Fibroblast of skin of back (primary cell): ENCODE measurements at regions not wholly inside any gene's neighbourhood (a gene's known extent, or its start where the extent isn't known, plus 50 kb on each side); places are given as distances from the start of the nearest gene placed in this dataset.

Experiments used
- DNase-seq: peaks from one replicate; pipeline ENCODE4 v3.0.0-alpha.2; 2013

- DNase-seq: peak; percentile 26
Observed at GRCh38 chr6:81859884-81860283, 107.4 kb upstream of the TENT5A start.

- no peak for DNase-seq
Observed at GRCh38 chr6:81857812-81858211, 105.3 kb upstream of the TENT5A start.

DNA sequence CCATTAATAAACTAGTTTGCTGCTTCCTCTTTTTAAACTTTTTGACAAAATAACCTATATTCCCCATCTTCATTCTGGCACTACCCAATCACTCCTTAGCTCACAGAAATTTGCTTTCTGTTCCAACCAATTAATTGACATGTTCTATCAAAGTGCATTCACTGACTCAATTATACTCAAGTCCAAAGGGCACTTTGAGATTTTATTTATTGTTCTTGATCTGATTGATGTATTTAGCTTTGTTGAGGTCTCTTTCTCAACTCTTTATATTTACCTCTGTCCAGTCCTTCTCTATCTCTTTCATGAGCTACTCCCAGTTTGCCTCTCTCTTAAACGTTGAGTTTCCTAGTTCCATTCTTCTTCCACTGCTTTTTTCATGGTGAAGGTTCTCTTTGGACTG is 104.4 kb upstream of the TENT5A start:
- DNase-seq: no peak

DNA sequence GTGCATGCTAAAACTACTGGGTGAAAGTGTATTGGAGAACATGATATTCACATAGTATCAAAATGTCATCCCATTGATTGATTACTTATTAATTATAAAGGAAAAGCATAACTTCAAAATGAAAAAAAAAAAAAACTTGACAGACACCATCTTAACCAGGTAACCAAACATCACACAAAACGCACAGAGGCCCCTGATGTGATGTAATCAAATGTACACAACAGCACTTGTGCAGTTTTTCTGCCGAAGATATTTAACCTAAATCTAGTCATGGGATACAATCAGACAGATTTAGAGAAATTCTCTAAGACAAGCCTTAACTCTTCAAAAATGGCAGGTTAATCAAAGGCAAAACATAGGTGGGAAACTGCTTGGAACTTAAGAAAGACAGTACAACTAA is 102.0 kb upstream of the TENT5A start:
- no peak for DNase-seq

GRCh38 chr6:81853975-81854374 is 101.5 kb upstream of the TENT5A start:
- no peak for DNase-seq

DNA sequence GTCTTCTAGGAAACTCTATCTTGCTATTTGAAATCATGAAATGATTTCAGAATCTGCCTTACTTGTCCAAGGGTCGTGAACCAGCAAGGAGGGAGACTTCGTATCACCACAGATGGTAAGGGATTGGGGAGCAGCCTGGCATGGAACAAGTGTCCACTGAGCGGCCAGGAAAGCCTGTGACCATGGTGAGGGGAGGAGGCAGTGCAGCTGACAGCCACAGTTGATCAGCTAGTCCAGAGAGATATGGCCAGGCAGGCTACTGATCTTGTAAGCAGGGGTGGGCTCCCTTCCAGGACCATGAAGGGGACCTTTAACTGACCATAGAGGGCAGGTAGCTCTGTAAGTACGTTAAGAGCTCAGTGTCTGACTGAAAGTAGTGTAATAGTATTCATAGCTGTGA is 96.8 kb upstream of the TENT5A start:
- DNase-seq: no peak

GRCh38 chr6:81847866-81848265 is 95.4 kb upstream of the TENT5A start:
- DNase-seq: no peak

- no peak for DNase-seq
Observed at GRCh38 chr6:81844686-81845085, 92.2 kb upstream of the TENT5A start.

DNA sequence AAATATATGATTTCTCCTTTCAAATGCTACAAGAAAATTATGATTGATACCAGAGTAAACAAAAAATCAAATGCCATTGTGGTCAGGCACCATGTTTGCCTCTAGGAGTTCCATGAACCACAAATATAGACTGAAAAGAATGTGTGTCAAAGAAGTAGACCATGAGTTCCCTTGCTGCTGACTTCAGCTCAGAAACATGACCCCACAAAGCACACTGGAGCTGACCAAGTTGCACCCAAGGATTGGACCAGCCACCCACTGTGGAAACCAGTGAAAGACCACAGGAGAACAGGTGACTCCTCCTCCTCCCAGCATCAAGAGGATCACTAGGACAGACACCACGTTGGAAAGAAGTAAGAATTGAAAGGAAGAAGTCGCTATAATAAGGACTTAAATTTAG is 90.8 kb upstream of the TENT5A start:
- no peak for DNase-seq

- no peak for DNase-seq
Observed at GRCh38 chr6:81842254-81842653, 89.8 kb upstream of the TENT5A start.

DNA sequence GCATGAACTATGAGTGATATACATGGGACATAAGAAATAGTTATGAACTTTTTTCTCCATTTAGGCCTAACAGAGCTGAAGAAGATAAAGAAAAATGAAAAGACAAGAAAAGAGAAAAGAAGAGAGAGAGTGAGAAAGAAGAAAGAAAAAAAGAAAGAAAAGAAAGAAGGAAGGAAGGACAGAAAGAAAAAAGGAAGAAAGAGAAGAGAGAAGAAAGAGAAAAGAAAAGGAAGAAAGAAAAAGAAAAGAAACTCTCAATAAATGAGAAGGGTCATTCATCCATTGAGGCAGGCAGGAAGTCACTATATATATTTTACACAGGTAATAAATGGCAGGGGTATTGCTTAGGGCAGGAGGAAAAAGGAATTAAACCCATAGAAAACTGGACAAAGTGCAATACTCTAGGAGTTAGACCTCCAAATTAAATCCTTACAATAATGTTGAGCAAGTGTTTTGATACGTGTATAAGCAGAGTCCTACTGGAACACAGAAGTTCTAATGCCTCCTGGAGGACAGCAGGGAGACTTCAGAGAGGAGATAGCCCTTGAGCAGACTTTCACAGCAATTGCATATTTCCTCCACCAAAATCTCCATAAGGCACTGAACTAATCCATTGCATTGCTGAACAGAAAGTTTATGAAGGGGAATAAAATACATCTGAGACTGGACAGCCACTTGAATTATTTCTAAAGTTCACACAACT is 86.4 kb upstream of the TENT5A start:
- no peak for DNase-seq

GRCh38 chr6:81838031-81838430 is 85.5 kb upstream of the TENT5A start:
- peak; percentile 25 for DNase-seq

DNA sequence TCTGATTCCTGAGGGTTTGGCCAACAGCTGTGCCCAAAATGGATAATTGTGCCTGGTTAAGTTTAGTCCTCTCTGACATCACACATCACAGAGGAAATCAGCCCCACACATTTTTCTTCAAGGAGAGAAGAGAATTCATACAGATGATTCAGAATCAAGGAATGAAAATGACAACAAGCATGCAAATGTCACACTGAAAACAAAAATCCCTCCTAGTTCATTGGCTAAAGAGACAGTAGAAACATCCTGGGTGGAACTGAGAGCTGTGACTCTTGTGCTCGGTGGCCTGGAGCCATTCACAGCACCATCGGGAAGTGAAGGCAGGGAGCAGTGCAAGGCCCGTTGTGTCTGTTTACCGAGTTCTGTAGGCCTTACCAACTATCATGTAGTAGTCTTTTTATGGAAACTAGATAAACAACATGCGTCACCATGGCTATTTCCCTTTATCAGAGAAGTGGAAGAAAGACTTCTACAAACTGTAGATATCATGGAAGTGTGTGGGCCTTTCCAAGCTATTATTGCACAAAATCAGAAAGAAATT is 81.7 kb upstream of the TENT5A start:
- DNase-seq: peak; percentile 91

DNA sequence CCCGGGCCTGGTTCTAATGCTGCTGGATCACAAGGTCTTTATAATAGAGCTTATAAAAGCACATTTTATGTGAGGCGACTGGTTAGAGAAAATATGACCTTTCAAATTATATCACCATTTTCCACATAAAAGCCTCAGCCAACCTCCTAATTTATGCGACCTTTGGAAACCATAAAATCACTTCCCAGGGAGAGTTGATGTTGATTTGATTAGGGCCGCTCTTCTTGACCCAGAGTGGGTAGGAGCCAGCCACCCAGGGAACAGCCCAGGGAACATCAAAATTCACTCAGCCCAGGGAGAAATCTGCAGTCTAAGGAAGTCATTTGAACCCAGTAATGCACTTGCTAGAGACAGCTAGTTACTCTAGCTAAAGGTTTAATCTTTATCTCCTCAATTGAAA is 79.8 kb upstream of the TENT5A start:
- no peak for DNase-seq

DNA sequence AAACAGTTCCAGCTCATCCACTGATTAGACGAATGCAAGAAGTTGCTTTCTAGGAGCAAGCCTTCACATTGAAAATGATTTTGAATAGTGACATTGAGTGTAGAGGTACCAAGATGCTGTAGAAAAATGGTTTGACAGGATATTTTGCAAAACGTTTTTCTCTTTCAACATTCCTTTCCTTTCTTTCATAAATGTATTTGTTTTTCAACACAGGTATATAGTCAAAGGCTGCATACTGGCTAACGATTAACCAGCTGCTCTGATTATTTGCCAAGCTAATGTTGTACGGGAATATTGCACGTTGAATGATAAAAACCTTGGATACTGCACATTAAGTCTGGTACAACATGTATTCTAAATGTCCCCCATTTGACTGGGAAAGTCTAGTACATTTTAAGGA is 78.8 kb upstream of the TENT5A start:
- DNase-seq: no peak

GRCh38 chr6:81826784-81827183 is 74.3 kb upstream of the TENT5A start:
- no peak for DNase-seq

DNA sequence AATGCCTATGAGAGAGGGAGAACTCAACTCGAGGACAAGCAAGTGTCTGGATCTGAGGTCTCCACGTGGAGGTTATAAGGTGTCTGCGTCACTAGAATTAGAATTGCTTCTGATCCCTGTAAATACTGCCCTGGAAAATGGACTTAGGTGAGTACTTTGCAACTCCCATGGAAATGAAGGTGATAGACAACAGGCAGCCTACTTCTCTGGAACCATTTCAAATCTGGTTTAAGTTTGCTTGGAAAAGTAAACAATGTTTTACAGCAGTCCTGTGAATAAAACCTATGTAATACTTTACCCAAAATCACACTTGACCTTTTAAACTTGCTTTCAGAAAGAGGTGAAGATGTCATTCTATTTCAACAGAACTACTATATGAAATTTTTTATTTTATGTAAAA is 70.1 kb upstream of the TENT5A start:
- DNase-seq: no peak

- no peak for DNase-seq
Observed at GRCh38 chr6:81821449-81821848, 69.0 kb upstream of the TENT5A start.

DNA sequence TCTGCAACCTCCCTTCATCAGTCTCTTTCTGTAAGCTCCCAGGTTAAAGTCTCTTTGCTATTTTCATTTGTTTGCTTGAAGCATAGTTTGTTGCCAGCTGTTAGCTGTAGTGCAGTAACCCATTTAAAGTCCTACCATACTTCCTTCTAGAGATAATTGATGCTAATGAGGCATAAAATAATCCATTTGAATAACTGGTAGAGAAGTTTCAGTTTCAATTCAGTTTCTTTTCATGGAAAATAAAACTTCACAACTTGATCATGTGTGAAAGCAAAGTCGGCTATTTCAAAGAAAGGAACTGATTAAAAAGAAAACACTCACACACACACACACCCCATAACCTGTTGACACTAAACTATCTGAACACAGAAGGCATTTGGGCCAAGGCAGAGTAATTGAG is 68.5 kb upstream of the TENT5A start:
- no peak for DNase-seq

- no peak for DNase-seq
Observed at GRCh38 chr6:81820422-81820821, 67.9 kb upstream of the TENT5A start.

DNA sequence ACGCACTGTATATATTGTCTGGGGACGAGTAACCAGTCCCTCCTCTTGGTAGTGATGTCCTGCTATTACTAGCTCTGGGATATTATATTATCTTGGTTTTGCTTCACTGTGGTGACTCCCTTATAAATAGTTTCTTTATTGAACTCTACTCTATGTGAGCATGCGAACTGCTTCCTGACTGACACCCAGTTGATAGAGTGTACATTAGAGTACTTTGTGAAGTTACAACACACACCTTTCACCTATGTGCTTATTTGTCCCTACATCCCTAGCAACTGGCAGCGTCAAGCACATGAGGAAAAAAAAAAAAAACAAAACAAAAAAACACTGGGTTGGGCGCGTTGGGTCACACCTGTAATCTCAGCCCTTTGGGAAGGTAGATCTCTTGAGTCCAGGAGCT is 67.3 kb upstream of the TENT5A start:
- no peak for DNase-seq

DNA sequence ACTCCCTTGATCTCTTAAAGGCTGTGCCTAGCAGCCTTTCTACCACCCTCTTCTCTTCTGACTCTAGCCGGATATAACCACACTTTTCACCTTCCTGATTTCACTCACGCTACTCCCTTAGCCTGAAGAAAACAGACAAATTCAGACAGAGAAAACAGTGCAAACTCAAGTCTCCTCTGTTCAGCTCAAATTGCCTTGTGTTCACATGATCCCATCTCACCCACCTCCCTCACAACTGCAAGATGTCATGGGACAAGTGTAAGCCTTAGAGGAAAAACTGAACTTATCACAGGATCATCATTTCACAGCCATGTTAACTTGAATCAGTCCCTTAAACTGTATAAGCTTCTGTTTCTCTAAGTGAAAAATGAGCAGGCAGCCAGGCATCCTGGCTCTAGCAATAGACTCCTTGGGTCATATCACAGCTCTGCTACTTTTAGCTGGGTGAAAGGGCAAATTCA is 66.5 kb upstream of the TENT5A start:
- DNase-seq: no peak

DNA sequence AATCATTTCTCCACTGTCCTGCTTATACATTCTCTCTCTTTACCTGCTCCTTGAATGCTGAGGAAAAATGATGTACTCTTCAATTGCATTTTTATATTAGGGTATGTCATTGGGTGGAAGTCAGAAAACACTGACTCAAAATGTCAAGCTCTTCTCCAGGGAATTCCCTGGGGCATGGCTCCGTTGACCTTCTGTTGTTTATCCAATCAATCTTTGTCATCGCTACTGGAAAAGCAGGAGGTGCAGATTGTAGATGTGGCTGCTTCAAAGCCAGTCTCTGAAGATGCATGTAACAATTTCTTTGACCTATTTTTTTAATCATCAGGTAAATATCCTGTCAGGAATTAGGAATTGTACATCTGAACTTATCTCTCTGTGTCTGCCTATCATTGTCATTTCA is 63.9 kb upstream of the TENT5A start:
- DNase-seq: peak; percentile 23

GRCh38 chr6:81814370-81815076 is 62.0 kb upstream of the TENT5A start:
- peak; percentile 55 for DNase-seq
